ENCODE measurements at regions not wholly inside any gene's neighbourhood (a gene's known extent, or its start where the extent isn't known, plus 50 kb on each side); places are given as distances from the start of the nearest gene placed in this dataset.

DNA sequence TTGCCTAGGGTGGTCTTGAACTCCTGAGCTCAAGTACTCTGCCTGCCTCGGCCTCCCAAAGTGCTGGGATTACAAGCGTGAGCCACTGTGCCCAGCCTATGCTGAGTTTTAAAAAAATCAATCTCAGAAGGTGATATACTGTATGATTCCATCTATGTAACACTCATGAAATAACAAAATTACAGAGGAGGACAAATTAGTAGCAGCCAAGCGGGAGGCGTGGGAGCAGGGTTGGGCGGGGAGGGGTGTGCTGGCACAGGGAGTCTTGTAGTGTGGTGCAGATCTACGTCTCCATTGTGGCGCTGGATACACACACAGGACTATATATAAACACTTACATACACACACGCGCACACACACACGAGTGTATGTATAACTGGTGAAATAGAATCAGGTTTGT is 80.6 kb upstream of the LINGO1 start:
- DNase-seq (ENCODE audit: low read depth in 2 of 2), result no peak

DNA sequence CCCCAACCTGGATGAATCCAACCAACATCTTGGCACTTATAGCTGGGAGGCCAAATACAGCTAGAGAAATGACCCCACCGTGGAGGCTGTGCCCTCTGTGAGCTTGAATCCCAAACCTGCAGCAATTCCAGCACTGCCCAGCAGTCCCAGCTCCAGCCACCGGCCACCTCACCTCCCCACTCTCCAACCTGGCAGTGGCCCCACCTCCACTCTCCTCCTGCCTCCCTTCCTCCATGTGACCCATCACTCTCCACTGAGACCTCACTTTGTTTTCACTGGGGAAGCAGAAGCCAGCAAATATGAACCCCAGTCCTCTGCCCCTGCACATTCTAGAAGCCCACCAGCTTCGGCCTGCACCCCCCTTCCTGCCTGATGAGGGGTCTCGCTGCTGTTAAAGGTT is 79.7 kb upstream of the LINGO1 start:
- no peak for DNase-seq (ENCODE audit: low read depth in 2 of 2)

DNA sequence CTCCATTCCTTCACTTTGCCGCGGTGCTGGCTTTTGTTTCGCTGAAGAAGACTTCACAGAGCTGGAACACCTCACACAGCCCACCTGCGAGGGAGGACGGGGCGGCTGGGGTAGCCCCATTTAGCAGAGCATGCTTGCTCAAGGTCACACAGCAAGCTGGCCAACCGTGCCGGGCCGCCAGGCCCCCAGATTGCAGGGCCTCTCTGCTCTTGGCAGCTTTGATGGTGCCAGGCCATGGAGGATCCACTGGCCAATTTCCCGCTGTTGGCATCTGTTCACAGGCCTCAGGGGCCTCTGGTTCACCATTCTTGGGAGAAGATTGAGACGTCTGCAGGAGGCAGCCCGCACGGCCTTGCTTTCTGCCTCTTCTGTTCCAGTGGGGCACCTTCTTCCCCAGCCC is 77.9 kb upstream of the LINGO1 start:
- DNase-seq (ENCODE audit: low read depth in 2 of 2), result no peak

DNA sequence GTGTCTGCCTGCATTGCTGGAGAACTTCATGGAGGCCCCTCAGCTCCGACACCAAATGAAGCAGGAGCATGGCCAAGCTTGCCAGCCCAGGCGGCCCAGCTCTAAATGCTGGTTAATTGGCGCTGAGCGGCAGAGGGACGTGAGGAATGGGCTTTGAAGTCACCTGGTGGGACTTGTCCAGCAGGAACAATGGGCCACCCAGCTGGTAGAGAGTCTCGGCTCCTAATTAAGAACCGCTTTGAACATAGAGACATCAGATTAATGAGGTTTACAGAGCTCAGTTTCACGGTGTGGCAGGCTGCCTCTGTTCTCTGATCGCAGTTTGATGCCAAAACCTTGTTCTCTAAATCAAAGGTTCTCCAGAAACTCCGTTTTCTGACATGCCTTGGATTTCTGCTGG is 77.5 kb upstream of the LINGO1 start:
- DNase-seq (ENCODE audit: low read depth in 2 of 2), result no peak

DNA sequence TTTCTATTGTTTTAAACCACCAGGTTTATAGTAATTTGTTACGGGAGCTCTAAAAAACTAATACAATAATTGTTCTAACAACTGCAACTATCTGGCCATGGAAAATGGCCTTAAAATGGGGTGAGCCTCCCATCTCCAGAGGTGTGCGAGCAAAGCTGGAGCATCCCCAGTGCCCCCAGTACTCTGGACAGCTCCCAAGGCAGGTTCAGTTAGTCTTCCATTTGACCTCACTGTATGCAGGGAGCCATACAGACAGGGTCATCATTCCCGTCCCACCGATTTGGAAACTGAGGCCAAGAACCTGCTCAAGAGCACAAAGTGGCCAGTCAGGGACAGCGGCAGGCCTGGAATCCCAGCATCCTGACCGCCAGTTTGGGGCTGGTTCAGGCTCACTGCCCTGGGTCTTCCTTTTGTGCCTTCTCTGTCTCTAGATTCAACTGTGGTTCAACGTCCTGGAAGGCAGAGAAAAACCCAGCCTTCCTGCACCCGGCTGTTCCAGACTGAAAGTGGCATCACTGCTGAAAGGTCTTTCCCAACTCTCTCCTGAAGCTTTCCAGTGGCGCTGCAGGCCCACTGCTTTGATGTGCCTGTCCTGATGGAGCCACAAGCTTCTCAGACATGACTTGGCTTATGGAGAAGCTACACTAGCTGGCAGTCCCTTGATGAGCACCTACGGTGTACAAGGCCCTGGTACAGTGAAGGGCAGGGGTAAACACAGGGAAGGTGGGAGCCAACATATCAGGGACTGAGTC is 76.6 kb upstream of the LINGO1 start:
- DNase-seq (ENCODE audit: low read depth in 2 of 2), result no peak

DNA sequence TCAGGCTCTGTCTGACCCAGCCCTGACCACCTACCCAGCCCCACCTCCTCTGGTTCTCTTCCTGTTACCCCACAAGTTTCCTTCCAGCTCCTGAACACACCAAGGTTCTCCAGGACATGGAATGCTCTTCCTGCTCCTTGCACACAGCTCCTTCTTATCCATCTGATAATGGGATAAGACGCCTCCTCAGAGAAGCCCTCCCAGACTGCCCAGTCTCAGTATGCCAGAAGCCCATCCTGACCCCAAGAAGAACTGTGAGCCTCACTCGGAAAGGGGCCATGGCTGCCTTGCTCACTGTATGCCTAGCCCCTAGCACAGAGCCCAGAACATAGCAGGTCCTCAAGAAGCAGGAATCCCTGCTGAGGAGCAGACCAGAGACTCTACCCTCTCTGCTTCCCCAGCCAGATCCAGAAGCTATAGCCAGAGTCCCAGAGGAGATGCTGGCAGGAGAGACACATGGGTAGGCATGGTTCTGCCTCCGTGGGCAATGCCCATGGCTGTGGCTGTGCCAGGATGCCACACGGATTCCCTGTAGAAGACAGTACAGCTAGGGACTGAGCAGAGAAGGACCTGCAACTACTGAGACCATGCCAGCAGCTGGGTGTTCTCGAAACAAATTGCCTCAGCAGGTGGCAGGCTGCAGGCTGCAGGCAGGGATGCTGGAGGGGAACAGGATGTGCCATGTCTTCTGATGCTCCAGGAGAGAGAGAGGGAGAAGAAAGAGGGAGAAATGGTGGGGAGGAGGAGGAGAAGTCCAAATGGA is 74.0 kb upstream of the LINGO1 start:
- no peak for DNase-seq (ENCODE audit: low read depth in 2 of 2)

DNA sequence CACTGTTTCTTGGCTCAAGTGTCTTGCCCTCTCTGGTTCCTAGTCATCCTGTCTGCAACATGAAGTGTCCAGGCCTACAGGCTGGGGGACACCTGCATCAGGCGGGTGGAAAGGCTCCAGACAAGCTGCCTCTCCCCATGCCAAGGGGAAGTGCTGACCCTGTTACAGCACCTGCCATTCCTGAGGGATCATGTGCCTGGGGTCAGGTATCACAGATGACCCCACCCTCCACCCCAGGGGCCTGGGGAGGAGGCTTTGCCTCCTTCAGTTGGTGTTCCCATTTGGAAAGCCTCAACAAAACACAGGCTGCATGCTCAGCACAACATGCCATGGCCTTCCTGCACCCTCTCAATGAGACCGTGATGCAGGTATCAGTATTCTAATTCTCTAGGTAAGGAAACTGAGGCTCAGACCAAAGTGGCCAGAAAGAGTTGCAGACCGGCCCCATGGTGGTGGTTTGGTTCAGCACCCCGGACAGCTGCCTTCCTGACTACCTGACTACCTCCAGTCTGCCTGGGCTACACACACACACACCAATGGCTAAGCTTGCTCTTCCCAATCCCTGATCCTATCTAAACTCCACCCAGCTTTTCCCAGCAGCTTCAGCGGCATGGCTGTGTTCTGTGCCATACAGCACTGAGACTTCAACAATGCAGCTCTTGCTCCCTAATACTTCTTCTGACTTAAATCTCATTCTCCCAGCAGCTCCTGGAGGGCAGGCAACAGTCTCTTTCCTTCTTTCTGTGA is 69.7 kb upstream of the LINGO1 start:
- no peak for DNase-seq (ENCODE audit: low read depth in 2 of 2)

DNA sequence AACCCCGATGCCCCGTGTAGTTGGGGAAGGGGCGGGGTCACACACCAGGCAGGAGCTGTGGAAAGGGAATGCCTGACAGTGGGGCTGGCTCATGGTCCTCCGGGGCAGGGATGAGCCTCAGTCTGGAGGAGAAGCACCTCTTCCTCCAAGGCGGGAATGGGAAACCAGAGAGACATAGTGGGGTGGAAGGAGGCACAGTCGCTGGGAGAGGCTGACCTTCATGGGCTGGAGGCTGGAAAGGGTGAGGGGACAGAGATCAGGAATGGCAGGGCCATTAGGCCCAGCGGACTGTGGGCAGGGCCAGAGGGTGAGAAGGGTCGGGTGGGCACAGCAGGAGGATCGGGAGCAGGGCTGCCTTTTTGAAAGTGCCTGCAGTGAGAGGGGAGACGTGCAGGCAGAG is 65.8 kb upstream of the LINGO1 start:
- no peak for DNase-seq (ENCODE audit: low read depth in 2 of 2)

DNA sequence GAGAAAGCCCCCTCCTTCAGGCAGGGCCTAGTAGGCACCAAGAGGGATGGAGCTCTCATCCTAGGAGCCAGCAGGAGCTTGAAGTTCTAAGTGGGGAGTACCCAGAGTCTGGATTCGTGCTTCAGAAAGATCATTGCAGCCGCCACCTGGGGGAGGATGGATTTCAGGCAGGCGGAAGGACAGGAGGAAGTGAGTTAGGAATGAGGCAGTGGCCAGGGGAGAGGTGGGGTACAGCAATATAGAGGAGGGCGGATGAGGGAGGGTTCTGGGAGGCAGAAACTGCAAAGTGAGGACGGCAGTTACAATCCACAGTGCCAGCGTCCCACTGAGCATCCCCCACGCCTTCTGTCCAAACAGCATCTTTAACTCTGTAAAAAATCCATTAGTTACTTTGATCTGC is 65.2 kb upstream of the LINGO1 start:
- no peak for DNase-seq (ENCODE audit: low read depth in 2 of 2)

DNA sequence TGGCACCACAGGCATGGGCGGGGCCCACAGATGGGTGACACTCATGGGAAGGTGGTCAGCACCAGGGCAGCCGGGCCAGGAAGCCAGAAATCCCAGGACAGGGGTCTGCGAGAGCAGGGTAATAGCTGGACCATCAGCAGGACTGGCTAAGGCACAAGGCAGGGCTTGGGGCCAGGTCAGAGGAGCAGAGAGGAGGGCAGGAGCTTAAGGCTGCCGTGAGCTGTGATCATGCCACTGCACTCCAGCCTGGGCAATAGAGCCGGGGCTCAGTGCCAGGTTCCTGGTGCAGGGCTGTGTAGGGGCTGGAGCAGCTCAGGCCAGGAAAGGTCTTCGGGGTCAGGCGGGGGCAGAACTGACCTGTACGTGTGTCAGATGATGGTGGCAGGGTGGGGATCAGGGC is 64.2 kb upstream of the LINGO1 start:
- DNase-seq (ENCODE audit: low read depth in 2 of 2), result no peak

DNA sequence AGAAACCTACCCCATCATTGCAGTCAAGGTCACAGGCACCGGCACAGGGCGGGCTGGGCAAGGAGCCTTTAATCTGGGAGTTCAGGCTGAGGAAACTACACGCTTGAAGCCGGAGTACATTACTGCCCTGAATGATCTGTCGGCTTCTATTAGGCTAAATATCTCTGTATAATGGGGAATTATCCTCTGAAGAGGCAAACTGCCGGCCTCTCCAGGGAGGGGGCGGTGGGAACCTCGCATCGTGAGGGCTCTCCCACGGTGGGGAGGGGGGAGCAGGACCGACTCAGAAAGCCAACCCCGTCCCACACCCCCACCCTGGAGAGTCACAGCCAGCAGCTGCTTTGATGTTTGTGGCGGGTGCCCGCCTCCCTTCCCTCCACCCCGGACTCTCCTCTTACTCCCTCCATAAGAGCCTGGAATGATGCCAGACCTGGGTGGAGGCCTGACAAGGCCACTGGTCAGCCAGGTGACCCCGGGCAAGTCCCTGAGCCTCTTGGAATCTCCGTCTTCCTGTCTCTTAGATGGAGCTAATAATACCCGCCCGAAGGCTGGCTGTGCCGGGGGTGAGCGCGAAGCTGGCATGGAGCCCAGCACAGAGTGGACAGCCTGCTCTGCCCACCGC is 63.4 kb upstream of the LINGO1 start:
- DNase-seq (ENCODE audit: low read depth in 2 of 2), result no peak

DNA sequence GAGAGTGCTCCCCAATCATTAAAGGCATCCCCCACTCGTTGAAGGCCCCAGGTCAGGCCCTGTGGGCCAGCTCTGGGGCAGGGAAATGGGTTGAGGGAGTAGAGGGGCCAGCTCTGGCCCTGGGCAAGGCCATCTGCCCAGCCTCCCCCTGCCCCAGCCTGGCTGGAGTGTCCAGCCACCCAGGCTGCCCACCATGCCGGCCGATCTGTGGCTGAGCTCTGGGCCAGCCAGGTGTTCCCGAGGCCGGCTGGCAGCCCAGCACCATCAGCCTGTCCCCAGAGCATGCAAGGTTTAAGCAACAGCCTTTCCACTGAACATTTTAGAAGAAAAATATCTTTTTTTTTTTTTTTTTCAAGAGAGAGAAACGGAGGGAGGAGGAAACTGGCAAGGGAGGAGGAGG is 62.8 kb upstream of the LINGO1 start:
- no peak for DNase-seq (ENCODE audit: low read depth in 2 of 2)

DNA sequence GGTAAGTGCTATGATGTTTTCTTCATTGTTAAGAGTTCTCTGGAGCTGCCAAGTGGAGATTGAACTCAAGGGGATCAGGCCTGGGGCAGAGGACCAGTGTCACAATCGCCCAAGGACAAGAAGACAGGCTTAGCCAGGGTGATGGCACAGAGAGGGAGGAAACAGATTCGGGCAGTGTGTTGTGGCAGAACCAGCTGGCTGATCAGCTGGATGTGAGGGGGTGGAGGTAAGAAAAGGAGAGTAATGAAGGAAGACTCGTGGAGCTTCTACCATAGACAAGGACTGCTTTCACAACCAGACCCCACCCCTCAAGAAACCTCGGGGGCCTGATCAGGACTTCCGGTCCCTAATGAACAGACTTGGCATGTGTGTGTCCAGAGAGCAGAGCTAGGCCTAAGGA is 60.9 kb upstream of the LINGO1 start:
- DNase-seq (ENCODE audit: low read depth in 2 of 2), result no peak

DNA sequence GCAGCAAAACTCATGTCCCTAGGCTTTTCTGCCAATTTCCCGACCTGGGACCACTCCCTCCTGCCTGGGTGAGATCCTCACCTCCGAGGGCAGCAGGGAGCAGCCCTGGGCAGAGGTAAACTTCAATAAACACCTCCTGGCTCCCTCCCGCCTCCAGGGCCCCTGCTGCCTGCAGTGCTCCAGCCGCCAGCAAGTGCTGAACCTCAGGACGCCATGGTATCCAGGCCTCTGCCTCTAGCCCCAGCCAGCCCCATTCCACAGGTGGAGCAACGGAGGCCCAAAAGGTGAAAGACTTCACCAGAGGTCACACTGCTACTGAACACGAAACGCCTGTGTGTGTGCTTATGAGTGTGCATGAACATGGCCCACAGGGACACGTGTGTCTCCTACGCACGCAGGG is 59.9 kb upstream of the LINGO1 start:
- no peak for DNase-seq (ENCODE audit: low read depth in 2 of 2)

DNA sequence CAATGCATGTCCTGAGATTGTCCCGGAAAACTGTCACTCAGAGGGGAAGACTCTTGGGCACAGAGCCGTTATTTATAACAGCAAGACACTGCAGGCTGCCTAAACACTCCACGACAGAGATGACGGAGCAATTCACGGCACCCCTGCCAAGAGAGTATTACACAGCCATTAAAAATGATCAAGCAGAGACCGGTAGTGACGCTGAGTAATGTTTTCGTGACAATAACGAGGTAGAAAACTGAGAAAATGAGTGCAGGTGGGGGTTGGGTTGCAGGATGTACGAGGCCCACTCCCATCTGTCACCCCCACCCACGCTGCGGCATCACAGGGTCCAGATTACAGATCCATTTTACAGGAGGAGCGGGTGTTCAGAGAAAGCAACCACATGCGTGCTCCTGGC is 58.9 kb upstream of the LINGO1 start:
- DNase-seq (ENCODE audit: low read depth in 2 of 2), result no peak

DNA sequence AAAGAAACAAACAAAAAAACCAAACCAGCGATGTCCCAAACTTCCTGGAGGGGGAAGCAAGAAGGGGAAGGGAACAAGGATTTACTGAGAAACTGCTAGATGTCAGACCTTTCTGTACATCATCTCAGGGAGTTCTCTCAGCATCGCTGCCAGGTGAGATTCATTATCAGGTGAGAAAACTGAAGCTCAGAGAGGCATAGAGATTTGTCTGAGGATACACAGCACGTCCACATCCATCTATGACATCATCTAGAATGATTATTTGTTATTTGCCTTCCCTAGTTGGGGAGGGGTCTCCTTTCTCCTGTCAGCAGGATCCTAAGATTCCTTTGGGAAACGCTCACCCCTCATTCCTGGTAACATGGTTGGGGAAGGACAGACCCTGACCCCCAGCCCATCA is 57.1 kb upstream of the LINGO1 start:
- DNase-seq (ENCODE audit: low read depth in 2 of 2), result no peak

DNA sequence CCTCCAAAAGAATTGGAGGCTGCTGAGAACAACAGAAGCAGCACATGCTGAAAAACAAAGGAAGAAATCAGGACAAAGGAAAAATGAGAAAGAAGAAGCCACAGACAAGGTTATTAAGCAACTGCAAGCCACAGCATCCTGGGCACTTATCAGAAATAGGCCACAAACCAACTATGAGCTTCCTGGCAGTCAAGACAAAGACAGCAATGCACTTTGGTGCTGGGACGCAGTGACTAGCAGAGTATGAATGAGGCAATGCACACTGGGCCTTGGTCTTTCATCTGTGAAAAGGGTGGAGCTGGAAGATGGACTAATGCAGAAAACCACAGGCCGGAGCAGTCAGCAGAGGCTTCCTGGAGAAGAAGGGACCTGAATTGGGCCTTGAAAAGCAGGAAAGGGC is 56.0 kb upstream of the LINGO1 start:
- no peak for DNase-seq (ENCODE audit: low read depth in 2 of 2)

DNA sequence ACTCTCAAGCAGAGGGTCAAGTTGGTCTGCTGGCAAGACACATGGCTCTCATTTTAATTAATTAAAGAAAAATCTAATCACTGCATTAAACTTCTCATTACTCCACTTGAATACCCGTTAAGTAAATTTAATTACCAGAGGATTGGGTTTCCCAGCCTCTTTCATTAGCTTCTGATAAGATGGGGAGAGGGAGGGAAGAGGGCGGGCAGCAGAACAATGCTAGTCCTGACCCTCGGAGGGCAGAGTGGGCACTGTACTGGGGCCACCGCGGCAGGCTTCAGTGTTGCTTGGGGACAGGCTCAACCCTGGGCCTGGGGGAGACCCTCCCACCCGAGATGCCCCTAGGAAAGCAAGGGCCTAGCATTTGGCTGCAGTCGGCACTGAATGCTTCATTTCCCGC is 55.6 kb upstream of the LINGO1 start:
- no peak for DNase-seq (ENCODE audit: low read depth in 2 of 2)

DNA sequence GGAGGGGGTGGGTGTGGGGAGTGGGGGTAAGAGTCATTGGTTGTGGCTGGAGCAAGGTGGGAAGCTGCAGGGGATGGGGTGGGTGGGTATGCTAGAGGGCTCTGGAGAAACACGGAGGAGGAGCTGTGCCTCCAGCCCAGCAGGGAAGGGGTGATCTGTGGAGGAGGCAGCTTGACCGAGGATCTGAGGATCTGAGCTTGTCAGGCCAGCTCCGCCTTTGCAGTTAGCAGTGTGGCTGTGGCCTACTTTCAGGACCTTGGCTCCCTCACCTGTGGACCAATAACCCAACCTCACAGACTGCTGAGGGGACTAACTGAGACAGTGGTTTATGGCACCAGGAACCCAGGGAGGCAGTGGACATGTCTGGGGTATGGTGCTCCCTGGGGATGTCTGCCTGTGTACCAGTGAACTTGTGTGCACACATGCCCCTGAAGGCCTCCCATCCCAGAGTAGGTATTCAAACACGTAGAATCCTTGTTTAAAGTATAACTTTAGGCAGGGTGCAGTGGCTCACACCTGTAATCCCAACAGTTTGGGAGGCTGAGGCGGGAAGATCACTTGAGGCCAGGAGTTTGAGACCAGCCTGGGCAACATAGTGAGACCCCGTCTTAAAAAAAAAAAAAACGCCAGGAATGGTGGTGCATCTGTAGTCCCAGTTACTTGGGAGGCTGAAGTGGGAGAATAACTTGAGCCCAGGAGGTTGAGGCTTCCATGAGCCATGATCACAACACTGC is 52.5 kb upstream of the LINGO1 start:
- DNase-seq (ENCODE audit: low read depth in 2 of 2), result no peak

DNA sequence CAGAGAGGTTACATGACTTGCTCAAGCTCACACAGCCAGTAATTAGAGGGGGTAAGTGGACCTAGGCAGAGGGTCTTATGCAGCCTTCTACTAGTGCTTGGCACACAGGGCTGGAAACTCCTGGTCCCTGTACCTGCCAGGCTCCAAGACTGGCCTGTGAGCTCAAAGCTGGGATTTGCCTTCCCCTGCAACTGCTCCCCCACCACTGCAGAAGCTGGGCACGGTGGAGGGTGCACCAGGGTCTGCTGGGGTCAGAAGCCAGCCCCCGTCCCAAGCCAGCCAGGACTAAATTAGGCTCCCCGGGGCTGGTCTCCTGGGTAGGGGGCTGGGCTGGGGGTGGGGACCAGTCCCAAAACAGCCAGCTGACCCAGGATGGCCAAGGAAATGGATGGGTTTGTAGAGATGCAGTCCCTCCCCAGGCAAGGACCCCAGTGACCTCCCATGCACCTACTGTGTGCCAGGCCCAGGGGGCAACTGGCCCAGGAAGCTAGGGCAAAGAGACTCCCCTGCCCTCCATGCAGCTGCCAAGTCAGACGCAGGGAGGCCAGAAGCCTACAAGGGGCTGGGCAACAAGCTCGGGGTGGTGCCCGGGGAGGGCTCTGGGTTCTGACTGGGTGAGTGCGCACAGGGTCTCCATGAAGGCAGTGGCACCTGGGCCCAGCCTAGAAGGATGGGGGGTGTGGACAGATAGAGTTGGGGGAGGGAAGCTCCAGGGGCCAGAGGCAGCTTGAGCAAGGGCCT is 51.8 kb upstream of the LINGO1 start:
- no peak for DNase-seq (ENCODE audit: low read depth in 2 of 2)

DNA sequence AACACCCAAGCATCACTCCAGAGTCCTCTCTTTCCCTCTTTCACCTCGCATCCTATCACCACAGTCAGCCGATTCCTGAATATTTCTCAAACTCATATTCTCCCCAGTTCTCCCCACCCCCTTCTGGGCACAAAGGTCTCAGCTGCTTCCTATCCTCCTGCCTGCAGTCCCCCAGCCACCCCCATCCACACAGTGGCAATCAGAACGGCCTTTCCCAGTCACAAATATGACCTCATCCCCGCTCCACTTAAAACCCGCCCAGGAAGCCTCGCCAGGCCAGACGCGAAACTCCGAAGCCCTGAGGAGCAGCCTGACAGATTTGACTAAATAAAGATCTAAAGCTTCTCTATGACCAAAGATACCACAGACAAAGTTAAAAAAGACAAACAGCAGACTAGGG is 49.9 kb upstream of the LINGO1 start:
- no peak for DNase-seq (ENCODE audit: low read depth in 2 of 2)
